Tibial nerve (tissue), 4 donors: ENCODE measurements at regions not wholly inside any gene's neighbourhood (a gene's known extent, or its start where the extent isn't known, plus 50 kb on each side); places are given as distances from the start of the nearest gene placed in this dataset.

Experiments used
- DNase-seq, 2 donors: peaks; one replicate each; pipeline ENCODE4 v3.0.0-alpha.2; 2019; ENCODE audit warnings: low spot score in 2 of 2
- H3K27ac ChIP-seq, 4 donors: fragments of 200-600 bp; sonication (generic) in 3 of 4; one replicate each; pipeline ENCODE4 v1.5.1; 2017 to 2019; ENCODE audit warnings: mild to moderate bottlenecking in 1 of 4
- H3K27me3 ChIP-seq, 2 donors: fragments of 200-600 bp; sonication (generic) in 1 of 2; one replicate each; pipeline versions ENCODE4 v1.5.1 to v1.6.0; 2017 to 2019
- H3K36me3 ChIP-seq, 3 donors: fragments of 200-600 bp; sonication (generic); one replicate each; pipeline ENCODE4 v1.5.1; 2018 to 2019
- H3K4me1 ChIP-seq, 4 donors: fragments of 200-600 bp; sonication (generic) in 3 of 4; one replicate each; pipeline ENCODE4 v1.5.1; 2017 to 2019
- H3K4me3 ChIP-seq, 4 donors: fragments of 200-600 bp; sonication (generic) in 3 of 4; one replicate each; pipeline ENCODE4 v1.5.1; 2017 to 2019; ENCODE audit warnings: mild to moderate bottlenecking in 1 of 4, moderate library complexity in 1 of 4
- H3K9me3 ChIP-seq, 4 donors: fragments of 200-600 bp; sonication (generic) in 3 of 4; one replicate each; pipeline ENCODE4 v1.5.1; 2017 to 2019
- EP300 ChIP-seq, 2 donors: sonication (generic); formaldehyde crosslinking; IDR thresholded peaks; one replicate each; pipeline ENCODE4 v1.6.1; 2017; ENCODE audit warnings: antibody characterized with exemption in 2 of 2, mild to moderate bottlenecking in 1 of 2
- POLR2A ChIP-seq, 2 donors: fragments of 450-650 bp; IDR thresholded peaks; one replicate each; pipeline ENCODE4 v1.6.1; 2017; ENCODE audit warnings: antibody characterized with exemption in 2 of 2, mild to moderate bottlenecking in 2 of 2, moderate library complexity in 2 of 2
- WGBS, 2 donors: methylation state at CpG; one replicate each; pipeline ENCODE4 v1.1.5; 2018; 5-methylcytosine and 5-hydroxymethylcytosine counted together
- TF ChIP-seq, protein P1 (sequence below), 5 experiments: fragments of 200-600 bp in 3 of 5; fragments of 450-650 bp in 2 of 5; sonication (generic) in 3 of 5; IDR thresholded peaks; one replicate each; pipeline ENCODE4 v1.5.1; 2016 to 2019; ENCODE audit warnings: antibody characterized with exemption in 5 of 5, mild to moderate bottlenecking in 3 of 5, moderate library complexity in 2 of 5

DNA sequence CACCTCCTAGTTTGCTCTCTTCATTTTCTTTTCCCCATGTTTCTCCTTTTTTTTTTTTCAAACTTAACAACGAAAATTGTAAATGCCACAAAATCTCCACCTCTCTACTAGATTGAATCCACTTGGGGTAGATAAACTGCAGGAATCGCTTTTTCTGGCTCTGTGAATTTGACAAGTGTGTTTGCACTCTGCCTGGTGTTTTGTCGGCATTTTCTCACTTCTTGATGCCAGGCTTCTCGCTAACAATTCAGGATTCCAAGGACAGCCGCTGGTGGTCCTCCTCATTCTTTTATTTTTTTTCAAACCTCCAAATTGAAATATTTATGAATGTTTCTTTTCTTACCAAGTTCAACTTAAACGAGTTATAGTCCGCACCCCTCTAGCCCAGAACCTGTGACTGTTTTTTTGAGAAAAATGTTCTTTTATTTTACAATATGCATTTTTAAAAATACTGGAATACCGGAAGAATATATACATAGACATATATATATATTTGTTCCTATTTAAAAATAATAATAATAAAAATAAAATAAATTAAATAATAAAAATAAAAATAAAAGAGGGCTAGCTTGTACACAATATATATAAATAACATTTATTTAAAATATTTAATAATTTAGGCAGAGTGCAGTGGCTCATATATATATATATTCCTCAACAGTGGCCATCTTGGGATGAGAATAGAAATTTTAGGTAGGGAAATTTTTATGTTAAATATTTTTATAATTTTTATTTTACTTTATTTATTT lies 538.8 kb downstream of the TYW1 start:
- WGBS, 2 donors: 84 to 87% methylated on average over 8 of the region's 8 CpGs
- H3K9me3 ChIP-seq: peaks cover 0 to 13% (median 0%) of the 10 kb centered on the region in 4 donors

DNA sequence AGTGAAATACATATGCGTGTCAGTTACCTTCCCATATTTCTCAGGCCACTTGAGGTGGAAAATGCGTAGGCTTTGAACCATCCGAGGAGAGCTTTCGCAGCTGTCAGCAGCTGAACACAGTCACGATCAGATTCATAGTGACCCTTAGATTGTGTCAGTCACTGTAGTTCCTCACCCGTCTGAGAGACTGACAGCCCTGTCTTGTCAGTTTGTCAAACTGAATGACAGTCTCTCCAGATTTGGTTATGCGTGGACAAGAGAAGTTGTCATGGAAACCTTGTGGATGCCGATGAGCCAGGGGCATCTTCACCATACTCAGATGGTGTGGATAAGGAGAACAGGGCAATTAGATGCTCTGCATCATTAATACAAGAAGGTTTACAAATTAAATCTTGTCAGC lies 546.3 kb downstream of the TYW1 start:
- no peak for DNase-seq
- Histone ChIP-seq H3K9me3 (no peaks in the 10 kb centered on the region), H3K4me3 (no peak overlapping the region), H3K27ac (no peak overlapping the region), H3K27me3 (no peaks in the 10 kb centered on the region), H3K4me1 (no peaks in the 10 kb centered on the region), H3K36me3 (no peaks in the 10 kb centered on the region)
- TF ChIP-seq, protein P1, sequence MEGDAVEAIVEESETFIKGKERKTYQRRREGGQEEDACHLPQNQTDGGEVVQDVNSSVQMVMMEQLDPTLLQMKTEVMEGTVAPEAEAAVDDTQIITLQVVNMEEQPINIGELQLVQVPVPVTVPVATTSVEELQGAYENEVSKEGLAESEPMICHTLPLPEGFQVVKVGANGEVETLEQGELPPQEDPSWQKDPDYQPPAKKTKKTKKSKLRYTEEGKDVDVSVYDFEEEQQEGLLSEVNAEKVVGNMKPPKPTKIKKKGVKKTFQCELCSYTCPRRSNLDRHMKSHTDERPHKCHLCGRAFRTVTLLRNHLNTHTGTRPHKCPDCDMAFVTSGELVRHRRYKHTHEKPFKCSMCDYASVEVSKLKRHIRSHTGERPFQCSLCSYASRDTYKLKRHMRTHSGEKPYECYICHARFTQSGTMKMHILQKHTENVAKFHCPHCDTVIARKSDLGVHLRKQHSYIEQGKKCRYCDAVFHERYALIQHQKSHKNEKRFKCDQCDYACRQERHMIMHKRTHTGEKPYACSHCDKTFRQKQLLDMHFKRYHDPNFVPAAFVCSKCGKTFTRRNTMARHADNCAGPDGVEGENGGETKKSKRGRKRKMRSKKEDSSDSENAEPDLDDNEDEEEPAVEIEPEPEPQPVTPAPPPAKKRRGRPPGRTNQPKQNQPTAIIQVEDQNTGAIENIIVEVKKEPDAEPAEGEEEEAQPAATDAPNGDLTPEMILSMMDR (IDR thresholded peaks at IDR 0.05): no peak
- TF ChIP-seq EP300 (IDR thresholded peaks at IDR 0.05) (no peak), POLR2A (IDR thresholded peaks at IDR 0.05) (no peak)
- WGBS, 2 donors: 92 to 98% methylated on average over 8 of the region's 8 CpGs

More for the DNA sequence above, 538.8 kb downstream of the TYW1 start:
- no peaks in the 10 kb centered on the region for H3K4me1 ChIP-seq
- no peak for TF ChIP-seq EP300 (IDR thresholded peaks at IDR 0.05)
- TF ChIP-seq POLR2A (IDR thresholded peaks at IDR 0.05): no peak
- TF ChIP-seq, protein P1 (IDR thresholded peaks at IDR 0.05): no peak
- no peak overlapping the region for H3K4me3 ChIP-seq
- H3K27me3 ChIP-seq: no peaks in the 10 kb centered on the region
- H3K36me3 ChIP-seq: no peaks in the 10 kb centered on the region
- DNase-seq: no peak
- H3K27ac ChIP-seq: no peak overlapping the region

GRCh38 chr7:67547183-67547907 lies 550.7 kb downstream of the TYW1 start:
- 81 to 82% methylated on average over 7 of the region's 7 CpGs for WGBS, 2 donors
- no peaks in the 10 kb centered on the region for H3K36me3 ChIP-seq
- no peak overlapping the region for H3K4me3 ChIP-seq

DNA sequence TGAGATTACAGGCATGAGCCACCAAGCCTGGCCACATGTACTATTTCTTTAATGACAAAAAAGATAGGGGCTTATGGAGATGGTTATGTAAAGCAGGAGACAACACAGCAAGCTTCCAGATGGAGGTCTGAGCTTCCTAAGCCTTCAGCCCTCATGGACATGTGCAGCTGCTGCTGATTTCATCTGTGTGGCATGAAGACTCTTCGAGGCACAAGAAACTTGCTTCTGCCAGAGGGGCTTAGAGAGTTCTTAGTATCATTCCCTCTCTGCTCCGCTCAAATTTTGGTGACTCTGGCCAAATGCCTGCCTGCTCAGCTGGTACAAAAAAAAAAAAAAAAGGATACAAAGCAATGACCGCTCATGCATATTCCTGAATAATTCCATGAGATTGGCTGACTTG lies 552.5 kb downstream of the TYW1 start:
- Histone ChIP-seq H3K4me3 (no peak overlapping the region), H3K4me1 (no peaks in the 10 kb centered on the region), H3K27ac (no peak overlapping the region), H3K27me3 (no peaks in the 10 kb centered on the region), H3K36me3 (no peaks in the 10 kb centered on the region), H3K9me3 (peaks cover 0 to 11% (median 0%) of the 10 kb centered on the region in 4 donors)
- TF ChIP-seq, protein P1 (IDR thresholded peaks at IDR 0.05): no peak
- no peak for TF ChIP-seq POLR2A (IDR thresholded peaks at IDR 0.05)
- TF ChIP-seq EP300 (IDR thresholded peaks at IDR 0.05): no peak
- WGBS, 2 donors: 69 to 82% methylated on average over 3 of the region's 3 CpGs
- no peak for DNase-seq

More at GRCh38 chr7:67547183-67547907, 550.7 kb downstream of the TYW1 start:
- H3K4me1 ChIP-seq: no peaks in the 10 kb centered on the region
- H3K9me3 ChIP-seq: peaks cover 0 to 11% (median 0%) of the 10 kb centered on the region in 4 donors
- no peak for DNase-seq
- no peaks in the 10 kb centered on the region for H3K27me3 ChIP-seq
- no peak overlapping the region for H3K27ac ChIP-seq
- TF ChIP-seq EP300 (IDR thresholded peaks at IDR 0.05) (no peak), POLR2A (IDR thresholded peaks at IDR 0.05) (no peak)
- TF ChIP-seq, protein P1 (IDR thresholded peaks at IDR 0.05): no peak
